GM12864 (cell line): ENCODE measurements at regions not wholly inside any gene's neighbourhood (a gene's known extent, or its start where the extent isn't known, plus 50 kb on each side); places are given as distances from the start of the nearest gene placed in this dataset.

Experiments used
- DNase-seq: peaks from one replicate; pipeline ENCODE4 v3.0.0-alpha.2; 2011; ENCODE audit warnings: low read depth
- H3K4me3 ChIP-seq: 2 replicates; pipeline ENCODE4 v1.5.1; 2011; ENCODE audit warnings: mild to moderate bottlenecking, low read depth, low read length, control low read depth
- TF ChIP-seq, protein P1 (sequence below): IDR thresholded peaks from 2 replicates; pipeline ENCODE4 v1.5.1; 2011; ENCODE audit warnings: low read depth, mild to moderate bottlenecking, moderate library complexity, low read length, control low read depth, inconsistent platforms; ENCODE audit errors: missing control alignments

DNA sequence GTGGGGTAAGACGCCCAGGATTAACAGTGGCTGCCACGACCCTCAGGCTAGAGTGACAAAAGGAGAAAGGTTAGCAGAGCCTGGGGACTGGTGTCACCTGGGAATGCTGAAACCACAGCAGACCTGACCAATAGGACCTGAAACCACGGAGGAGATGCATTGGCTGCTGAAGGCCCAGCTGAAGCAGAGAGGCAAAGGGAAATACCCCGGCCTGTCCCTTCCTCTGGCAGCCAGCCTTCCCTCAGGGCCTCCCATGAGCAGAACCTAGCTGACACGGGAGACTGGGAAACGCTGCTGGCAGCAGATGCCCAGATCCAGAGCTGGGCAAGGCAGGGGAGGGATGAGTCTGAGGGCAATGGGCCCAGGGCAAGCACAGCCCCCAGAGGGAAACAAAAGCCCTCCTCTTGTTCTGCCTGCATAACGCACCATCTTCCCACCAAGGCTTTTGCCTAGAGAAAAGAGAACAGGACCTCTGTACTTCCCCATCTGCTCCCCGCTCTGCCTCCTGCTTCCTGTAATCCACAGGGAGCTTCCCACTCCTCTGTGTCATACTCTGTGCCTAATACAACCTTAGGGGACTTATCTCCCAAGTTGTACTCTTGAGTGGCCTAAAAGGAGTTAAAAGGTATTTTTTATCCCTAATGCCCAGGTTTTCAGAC, 216.2 kb downstream of the ABHD5 start:
- TF ChIP-seq, protein P1, sequence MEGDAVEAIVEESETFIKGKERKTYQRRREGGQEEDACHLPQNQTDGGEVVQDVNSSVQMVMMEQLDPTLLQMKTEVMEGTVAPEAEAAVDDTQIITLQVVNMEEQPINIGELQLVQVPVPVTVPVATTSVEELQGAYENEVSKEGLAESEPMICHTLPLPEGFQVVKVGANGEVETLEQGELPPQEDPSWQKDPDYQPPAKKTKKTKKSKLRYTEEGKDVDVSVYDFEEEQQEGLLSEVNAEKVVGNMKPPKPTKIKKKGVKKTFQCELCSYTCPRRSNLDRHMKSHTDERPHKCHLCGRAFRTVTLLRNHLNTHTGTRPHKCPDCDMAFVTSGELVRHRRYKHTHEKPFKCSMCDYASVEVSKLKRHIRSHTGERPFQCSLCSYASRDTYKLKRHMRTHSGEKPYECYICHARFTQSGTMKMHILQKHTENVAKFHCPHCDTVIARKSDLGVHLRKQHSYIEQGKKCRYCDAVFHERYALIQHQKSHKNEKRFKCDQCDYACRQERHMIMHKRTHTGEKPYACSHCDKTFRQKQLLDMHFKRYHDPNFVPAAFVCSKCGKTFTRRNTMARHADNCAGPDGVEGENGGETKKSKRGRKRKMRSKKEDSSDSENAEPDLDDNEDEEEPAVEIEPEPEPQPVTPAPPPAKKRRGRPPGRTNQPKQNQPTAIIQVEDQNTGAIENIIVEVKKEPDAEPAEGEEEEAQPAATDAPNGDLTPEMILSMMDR, result no peak
- H3K4me3 ChIP-seq, result no peak overlapping the region
- DNase-seq, result no peak

DNA sequence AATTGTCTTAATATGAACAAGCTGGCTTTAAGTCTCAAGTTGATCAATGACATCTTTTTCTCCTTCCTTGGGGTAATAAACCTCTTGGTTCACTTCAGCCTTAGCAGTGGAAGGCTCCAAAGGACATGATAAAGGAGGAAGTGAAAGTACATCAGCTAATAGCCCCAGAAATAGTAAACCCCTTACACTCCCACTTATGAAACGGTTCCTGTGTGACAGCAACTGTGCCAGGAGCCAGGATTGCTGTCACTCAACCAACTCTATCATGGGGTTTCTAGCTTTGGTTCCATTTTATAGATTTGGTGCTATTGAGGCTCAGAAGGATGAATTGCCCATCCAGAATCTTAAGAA, 216.7 kb downstream of the ABHD5 start:
- no peak overlapping the region for H3K4me3 ChIP-seq
- TF ChIP-seq, protein P1, result no peak
- peak; percentile 41 for DNase-seq

DNA sequence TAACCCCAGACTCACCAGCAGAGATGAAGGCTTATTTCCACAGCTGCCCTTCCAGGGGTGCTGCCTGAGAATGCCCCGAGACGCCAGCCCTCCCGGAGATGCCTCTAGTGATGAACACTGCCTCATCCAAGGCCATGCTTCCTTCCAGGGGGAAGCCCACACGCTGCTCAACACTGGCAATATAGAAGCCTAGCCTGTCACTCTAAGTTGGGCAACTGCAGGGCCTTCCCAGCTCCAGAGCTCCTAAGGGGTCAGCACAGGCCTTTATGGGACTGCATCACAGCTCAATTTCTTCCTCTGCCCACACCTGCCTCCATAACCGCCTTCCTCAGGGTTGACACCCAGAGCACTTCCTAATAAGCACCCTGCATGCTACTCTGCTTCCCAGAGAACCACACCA, 217.7 kb downstream of the ABHD5 start:
- DNase-seq, result no peak
- TF ChIP-seq, protein P1, result no peak
- H3K4me3 ChIP-seq, result no peak overlapping the region

DNA sequence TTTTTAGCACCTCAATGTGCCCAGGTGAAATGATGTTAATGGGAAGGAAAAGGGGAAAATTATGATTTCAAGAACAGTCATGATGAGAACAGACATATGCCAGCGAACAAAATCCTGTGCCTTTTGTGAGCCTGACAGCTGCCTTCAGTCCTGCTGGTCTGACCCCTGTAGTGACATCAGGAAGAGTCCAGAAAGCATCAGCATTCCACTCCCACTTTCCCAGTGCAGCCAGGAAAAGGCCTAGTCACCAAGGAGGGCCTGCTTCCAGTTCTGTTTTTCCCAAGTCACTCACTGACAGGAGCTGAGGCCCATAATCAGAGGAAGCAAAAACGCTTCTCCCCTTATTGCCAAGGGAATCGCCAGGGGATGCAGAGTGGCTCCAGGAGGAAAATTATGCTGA, 218.4 kb downstream of the ABHD5 start:
- no peak overlapping the region for H3K4me3 ChIP-seq
- TF ChIP-seq, protein P1, result no peak
- no peak for DNase-seq

DNA sequence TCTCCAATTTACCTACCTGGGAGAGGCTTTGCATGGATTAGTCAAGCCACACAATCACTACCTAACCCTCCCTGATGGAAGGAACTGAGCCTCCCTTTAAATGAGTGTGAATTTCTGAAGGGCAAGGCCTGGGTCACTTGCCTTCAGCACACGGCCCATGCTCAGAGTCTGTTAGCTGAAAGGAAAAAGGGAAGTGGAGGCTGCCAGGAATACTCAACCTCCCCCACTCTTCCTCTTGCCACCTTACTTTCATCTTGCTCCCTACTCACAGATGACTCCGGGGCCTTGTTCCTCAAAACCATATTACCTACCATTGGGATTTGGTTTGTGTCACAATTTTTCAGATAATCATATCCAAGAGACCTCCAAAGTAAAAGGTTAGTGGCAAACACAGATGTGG, 220.0 kb downstream of the ABHD5 start:
- TF ChIP-seq, protein P1, result no peak
- H3K4me3 ChIP-seq, result no peak overlapping the region
- no peak for DNase-seq

DNA sequence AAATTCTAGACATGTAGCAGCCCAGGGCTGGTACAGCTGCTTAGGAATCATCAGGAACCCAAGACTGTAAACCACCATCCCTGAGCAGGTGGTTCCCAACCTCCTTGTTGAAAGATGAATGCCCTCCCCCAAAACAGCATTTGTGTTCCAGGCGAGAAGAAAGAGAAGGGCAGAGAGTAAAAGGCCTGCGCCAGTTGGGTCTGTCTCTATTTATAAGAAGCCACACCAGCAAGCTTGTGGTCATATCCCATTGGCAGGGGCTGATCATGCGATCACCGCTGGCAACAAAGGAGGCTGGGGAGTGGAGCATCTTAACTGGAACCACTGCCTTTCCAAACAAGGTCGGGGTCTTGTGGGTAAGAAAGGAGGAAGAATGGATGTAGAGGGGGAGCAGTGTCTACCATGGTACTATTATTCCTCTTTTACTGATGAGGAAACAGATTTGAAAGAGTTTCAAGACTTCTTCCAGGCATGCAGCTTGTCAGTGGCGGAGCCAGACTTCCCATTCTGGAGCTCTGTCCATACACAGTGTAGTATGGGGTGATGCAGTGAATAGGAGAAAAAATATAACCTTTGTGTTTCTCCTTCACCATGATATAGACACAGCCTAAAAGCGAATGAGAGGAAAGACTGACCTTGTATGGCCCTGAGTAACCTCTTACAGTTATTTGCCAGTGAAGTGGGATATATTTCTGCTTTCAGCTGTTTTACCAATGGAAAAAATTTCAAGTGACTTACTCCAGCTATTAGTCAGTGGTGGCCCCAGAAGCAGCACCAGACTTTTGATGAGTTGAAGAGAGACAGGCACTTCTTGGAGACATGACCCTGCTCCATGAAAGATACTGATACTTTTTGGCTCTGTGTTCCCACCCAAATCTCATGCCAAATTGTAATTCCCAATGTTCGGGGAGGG, 222.6 kb downstream of the ABHD5 start:
- no peak for DNase-seq
- TF ChIP-seq, protein P1, result no peak
- H3K4me3 ChIP-seq, result no peak overlapping the region
